CD4-positive, alpha-beta T cell treated with Interleukin-6 for 4 hours (primary cell): ENCODE measurements at regions not wholly inside any gene's neighbourhood (a gene's known extent, or its start where the extent isn't known, plus 50 kb on each side); places are given as distances from the start of the nearest gene placed in this dataset.
"Not testable (repeated sequence)": the region's sequence is repeated elsewhere in the genome, so short reads cannot be mapped to it uniquely, and the experiment has no call there.

Experiments
- DNase-seq: peaks from one replicate; pipeline ENCODE4 v3.0.0-alpha.2; 2020; ENCODE audit warnings: mixed read lengths

DNA sequence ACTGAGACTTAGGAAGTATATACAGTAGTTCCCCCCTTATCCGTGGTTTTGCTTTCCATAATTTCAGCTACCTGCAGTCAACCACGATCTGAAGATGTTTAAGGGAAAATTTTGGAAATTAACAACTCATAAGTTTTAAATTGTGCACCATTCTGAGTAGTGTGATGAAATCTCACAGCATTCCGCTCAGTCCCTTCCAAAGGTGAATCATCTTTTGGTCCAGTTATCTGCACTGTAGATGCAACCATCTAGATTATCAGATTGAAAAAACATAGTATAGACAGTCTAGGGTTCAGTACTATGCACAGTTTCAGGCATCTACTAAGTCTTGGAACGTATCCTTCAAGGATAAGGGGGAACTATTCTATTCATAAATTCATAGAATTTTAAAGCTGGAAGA, 109.0 kb downstream of the ANXA3 start:
- DNase-seq = no peak

DNA sequence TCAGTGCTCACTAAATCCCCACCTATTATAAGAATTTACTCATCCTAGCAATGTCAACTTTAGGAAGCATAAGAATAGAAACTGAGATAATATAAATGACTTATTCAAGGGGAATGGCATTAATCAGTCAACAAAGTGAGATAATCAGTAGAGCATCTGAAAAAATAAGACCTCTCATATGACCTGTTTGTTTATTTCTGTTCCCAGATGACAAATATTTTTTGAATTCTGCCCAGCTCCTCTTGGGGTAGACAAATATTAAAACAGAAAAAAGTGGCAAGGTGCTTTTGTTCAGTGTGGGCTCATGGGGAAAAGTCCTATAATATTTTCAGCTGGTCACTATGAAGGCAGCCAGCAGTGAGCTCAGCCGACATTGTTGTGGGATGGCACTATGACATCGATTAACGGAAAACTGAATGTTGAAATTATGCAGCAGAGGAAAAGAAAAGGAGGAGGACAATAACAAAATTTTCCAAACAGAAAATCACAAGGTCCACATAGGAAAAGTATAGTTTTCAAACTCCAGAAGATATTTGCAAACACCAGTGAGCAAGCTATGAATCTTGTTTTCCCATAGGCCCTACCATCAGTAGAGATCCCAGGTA, 109.6 kb downstream of the ANXA3 start:
- no peak for DNase-seq

DNA sequence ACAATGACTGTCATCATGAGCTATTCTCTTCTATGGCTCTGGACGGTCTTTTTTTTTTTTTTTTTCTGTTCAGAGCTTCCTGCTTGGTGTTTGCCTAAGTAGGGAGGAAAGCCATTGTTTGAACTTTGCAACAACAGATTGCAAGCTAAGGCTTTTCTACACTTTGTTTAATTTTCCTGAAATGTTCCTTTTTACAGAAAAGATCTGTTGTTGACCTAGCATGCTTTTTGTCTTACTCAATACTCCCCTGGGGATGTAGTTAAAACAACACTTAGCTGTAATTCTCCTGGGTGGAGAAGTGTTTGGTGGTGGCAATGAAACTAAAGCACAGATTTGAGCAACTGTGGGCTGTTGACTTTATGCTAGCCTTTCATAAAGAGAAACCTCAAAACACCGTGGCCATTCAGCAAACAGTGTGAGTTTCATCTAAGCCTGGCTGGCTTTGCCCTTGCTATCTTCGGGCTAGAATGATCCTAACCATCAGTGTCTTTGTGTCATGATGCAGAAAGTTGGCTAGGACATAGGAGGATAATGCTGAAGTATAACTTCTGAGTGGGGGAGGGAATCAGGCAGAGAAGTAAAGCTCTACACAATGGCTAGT, 110.5 kb downstream of the ANXA3 start:
- no peak for DNase-seq

DNA sequence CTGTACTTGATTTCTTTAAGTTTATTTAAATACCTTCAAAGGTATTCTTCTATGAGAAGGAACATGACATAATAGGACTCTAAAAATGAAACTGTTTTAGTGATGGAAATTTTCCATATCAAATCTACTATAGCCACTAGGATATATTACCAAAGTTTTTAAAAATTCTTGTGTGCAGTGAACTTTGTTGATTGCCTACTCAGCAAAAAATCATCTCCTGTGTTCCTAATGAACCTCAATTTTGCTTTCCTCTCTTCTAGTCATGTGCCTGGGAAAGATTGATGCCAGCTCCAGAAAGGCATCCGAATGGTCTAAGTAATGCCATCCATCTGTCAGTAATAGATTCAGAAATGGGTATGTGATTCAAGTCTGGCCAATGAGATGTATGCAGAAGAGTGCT, 111.1 kb downstream of the ANXA3 start:
- DNase-seq = no peak

DNA sequence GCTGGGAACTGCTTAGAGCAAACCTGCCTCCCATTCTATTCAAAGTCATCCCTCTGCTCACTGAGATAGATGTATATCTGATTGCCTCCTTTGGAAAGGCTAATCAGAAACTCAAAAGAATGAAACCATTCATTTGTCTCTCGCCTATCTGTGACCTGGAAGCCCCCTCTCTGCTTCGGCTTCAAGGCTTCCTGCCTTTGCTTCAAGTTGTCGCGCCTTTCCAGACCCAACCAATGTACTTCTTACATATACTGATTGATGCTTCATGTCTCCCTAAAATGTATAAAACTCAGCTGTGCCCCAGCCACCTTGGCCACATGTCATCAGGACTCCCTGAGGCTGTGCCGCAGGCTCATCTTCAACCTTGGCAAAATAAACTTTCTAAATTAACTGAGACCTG, 111.9 kb upstream of the BMP2K start:
- DNase-seq = not testable (repeated sequence)

DNA sequence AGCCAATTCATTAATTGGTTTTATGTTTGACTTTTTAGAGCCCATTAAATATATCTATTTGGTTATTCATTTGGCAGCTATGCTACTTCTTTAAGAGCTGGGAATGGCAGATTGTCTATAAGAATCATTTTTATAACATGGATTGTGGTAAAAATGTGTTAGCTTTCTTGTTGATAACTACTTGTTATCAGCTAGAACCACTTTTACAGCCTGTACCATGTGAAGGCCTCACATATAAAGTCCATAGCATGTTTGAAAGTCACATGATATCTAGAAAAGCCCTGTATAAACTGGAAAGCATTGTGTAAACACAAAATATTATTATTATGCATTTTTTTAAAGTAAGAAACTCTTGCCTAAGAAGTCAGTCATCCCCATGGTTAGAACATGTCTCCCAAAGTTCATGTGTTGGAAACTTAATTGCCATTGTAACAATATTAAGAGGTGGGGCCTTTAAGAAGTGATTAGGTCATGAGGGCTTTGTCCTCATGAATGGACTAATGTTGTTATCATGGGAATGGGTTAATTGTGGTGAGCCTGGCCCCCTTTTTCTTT, 110.9 kb upstream of the BMP2K start:
- no peak for DNase-seq

DNA sequence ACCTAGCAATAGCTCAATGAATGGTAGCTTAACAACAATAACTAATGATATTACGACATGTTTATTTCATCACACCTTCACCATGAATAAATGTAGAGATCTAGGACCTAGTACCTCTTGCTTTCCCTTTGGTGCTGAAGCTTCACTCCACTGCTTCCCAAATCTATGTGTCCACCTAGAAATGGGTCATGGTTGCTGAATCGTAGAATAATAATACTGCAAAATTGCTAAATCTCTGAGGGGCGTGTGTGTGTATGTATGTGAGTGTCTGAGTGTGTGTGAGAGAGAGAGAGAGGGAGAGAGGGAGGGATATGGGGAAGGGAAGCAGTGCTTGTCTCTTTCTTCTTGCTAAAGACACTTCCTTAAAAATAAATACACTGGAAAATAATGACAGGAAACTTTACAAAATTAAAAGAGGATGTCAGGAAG, 109.3 kb upstream of the BMP2K start:
- DNase-seq = no peak

DNA sequence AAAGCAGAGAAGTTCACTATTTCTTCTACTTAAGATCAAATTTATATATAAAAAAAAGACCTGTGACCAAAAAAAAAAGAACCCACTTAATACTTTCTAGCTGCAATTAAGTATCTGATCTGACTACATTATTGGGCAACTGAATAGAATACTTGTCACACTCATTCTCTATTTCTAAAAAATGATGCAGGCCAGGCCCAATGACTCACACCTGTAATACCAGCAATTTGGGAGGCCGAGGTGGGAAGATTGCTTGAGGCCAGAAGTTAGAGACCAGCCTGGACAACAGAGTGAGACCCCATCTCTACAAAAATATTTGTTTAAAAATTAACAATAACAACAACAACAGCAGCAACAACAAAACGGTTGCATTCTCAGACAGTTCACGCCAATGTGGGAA, 108.8 kb upstream of the BMP2K start:
- no peak for DNase-seq

DNA sequence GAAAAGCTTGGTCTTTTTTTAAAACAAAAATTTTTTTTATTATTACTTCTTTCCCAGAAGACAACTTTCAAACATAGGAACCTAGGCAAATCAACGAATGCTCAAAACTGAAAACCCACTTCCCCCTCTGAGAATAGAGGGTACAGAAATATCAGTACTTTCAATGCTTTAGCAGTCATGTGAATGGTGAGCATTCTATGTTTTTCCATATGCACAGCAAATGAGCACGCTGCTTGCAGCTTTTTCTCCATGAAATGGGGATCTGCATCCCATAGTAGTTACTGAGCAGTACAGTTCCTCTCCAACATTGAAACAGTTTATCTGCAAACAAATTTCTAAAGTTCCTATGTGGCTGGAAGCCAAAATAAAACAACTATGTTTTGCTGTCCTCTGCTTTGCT, 108.4 kb upstream of the BMP2K start:
- DNase-seq = no peak

DNA sequence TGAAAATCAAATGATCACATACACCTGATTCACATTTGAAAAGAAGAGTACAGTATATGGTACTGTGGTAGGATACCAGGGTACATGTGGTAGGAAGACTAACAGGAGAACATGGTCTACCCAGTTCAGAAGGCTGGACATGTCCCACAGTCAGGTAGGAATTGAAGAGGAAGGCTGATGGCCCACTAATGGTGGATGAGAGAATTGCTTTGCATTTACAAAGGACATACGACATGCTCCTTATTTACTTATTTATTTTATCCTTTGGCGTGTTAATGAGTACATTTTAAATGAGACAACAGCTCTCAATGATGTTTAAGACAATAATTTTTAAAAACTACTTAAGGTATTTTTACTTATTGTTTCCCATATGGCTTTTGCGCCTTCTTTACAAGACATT, 106.7 kb upstream of the BMP2K start:
- DNase-seq = no peak

DNA sequence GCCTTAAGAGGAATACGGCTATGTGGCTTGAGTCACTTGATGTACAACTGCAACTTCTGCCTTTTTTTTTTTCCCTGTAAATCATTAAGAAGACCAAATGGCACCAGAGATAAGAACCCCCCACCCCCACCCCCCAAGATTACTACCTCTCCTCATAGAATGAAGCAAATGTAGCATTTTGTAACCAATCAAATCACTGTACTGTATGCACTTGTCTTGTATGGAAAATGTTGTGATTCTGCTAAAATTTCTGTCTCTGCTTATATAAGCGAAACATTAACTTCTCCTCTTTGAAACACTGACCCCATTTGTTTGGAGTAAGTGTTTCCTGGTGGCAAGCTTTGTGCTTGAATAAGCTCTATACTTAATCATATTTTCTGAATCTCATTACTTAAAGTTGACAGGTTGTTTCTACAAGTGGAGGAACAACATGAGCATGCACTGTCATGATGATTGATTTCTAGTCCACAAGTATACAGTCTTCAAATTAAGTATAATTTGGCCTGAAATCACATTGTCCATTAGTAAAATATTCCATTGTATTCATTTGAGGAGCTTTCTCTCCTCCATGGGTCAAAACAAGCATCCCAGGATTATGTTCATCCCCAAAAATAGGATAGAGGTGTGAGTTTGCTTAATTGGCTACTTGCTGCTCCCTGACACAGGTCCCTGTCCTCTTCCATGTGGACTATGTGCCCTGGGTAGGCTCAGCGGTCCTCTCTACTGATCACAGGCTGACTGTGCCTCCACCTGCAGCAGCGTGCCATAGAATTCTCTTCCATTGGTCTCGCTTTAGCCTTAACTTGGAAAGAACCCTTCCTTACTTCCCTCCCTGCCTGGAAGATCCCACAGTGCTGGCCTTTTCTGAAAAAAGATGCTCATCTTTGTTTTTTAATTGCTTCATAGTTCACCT, 104.0 kb upstream of the BMP2K start:
- no peak for DNase-seq

DNA sequence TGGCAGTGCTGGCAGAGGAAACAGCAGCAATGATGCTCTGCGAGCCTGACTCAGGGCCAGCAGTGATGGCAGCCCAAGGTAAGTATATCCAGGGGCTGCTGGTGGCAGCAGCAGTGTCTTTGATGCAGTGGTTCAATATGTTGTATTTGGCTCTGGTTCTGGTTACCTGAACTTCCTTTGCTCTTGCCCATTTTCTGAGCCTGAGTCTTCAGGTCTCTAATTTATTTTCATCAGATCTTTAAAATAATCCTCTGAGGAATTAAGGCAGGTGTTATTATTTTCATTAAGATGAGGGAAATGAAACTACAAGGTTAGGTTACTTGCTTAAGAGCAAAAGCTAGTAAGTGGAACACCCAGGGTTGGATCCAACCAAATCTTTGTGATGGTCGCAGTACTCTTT, 102.8 kb upstream of the BMP2K start:
- DNase-seq = no peak

DNA sequence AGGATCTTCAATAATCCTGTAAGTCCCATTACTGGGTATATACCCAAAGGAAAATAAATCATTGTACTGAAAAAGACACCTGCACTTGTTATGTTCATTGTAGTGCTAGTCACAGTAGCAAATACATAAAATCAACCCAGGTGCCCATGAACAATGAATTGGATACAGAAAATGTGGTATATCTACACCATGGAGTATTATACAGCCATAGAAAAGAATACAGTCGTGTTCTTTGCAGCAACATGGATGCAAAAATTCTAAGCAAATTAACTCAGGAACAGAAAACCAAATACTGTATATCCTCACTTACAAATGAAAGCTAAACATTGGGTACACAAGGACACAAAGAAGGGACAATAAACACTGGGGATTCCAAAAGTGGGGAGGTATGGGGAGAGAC, 100.8 kb upstream of the BMP2K start:
- DNase-seq = no peak

DNA sequence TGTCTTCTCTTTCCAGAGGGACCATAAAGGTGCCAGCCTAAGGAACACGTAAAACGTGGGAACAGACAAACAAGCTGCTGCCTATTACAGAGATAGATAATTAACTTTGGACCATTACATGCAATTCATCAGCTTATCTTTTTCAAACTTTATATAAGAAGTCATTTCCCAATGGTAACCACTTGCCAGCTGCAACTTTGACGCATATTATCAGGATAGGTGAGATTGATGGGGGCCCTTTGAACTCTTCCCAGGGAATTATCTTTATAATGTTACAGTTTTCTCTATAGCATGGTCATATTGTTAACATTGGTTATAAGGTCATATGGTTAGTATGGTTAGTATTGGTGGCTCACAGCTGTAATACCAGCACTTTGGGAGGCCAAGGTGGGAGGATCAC, 94.1 kb upstream of the BMP2K start:
- DNase-seq = no peak

DNA sequence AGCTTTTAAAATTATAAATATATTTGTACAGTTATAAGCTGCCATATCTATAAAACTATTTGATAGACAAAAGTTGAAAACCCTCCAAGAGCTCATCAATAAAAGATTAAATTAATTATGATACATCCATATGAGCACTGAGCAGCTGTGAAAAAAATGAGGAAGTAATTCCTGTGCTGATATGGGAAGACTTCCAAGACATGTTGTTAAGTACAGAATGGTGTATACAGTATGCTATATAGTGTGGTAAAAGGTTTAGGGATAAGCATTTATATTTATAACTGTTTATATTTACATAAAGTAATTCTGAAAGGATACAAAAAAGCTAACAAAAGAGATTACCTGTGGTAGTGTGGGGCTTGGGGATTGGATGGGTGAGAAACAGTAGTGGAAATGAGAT, 92.8 kb upstream of the BMP2K start:
- DNase-seq = no peak

DNA sequence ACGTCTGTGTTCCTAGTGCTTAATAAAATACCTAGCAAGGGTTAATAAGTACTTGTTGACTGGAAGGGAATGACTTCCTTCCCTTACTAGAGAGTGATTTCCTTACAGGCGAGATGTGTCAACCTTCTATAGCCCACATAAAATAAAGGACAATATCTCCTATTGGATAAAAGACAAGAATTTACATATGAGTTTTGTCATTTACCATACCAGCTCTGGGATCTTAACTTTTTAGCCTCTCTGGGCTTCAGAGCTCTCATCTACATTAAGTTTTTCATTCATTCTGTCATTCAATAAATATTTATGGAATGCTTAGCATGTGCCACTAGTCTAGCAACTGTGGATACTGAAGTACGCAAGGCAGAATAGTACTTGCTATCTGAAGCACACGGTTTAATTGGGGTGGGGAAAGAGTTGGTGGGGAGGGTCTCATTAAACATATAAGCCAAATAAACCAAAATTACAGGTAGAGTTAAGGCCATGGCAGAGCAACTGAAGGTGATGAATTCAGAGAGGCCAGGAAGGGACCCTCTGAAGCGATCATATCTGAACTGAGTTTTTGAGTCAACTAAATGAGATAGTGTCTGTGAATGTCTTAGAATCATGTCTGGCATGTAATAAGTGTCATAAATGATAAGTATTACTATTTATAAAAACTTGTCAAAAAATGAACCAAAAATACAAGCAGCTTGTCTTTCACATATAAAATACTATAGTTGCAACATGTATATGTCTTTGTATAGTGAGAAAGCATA, 91.6 kb upstream of the BMP2K start:
- DNase-seq = no peak

DNA sequence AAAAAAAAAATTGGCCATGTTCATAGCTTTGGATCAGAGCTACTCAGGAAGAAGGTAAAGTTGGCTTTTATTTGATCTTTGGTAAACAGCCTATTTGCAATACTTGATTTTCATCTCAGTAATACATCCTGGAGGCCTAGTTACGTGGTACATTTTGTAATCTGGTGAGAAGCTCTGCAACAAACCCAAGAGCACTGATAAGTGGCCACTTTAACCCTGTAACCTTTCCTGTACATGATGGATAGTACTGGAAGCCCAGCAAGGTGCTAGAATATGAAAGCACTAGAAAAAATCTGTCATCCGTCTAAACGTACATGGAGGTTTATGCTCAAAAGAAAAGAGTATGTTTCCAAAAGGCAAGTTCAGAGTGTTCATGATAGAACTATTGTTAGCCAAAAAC, 88.3 kb upstream of the BMP2K start:
- DNase-seq = no peak

DNA sequence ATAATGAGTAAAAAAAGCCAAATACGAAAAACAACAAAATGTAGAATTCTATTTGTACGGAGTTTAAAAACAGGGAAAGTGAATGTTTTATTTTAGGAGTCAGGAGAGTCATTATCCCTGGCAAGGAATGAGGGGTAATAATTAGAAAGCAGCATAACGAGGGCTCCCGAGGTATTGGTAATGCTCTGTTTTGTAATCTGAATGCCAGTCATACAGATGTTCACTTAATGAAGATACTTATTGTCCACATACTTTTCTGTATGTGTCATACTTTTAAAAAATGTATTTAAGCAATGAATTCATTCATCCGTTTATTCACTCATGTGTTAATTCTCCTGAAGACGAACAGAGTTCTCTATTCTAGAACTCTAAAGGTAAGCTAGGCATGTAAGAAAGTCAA, 87.8 kb upstream of the BMP2K start:
- DNase-seq = no peak

DNA sequence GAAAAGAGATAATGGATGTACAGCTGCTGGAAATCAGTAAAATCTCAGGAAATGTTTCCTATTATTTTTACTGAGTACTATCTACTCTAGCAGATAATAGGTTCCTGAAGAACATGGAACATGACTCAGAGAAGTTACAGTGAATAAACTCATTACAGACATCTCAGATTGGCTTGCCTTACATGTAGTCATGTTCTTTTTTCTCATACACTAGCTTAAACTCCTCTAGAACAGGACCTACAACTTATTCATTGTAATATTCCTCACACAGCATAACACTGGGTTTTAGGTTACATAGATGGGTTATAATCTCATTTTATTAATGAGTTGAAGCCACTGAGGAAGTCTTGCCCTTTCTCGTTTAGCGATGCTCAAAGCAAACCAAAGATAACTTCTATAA, 86.9 kb upstream of the BMP2K start:
- DNase-seq = no peak

DNA sequence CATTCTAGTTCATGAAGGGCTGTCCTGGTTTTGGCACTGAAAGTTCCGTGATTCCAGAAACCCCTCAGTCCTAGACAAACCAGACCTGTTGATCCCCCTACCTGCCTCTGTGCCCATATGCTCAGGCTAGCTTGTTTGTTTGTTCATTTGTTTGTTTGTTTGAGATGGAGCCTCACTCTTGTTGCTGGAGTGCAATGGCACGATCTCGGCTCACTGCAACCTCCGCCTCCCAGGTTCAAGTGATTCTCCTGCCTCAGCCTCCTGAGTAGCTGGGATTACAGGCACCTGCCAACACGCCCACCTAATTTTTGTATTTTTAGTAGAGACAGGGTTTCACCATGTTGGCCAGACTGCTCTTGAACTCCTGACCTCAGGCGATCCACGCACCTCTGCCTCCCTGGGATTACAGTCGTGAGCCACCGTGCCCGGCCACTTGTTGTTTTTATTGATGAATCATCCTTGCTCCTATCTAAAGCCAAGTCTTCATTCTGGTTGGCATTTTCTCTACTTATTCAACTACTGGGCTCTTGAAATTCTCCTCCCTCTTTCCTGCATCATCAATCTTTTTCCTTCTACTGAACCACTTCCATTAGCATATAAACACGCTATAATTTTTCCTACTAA, 86.3 kb upstream of the BMP2K start:
- DNase-seq = no peak

DNA sequence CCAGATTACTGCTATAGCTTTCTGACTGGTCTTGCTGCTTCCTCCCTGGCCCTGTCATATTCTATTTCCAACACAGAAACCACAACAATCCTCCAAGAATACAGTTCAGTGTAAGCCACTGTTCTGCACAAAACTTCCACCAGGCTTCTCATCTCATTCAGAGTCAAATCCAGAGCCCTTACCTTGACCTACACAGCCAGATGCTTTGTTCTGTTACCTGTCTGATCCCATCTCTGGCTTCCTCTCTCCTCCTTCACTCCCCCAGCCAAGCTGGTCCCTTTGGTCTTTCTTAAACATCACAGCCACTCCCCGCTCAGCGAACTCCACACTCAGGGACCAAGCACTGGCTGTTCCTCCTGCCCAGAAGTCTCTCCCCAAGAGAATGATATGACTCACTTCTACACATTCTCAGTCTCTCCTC, 84.8 kb upstream of the BMP2K start:
- no peak for DNase-seq

DNA sequence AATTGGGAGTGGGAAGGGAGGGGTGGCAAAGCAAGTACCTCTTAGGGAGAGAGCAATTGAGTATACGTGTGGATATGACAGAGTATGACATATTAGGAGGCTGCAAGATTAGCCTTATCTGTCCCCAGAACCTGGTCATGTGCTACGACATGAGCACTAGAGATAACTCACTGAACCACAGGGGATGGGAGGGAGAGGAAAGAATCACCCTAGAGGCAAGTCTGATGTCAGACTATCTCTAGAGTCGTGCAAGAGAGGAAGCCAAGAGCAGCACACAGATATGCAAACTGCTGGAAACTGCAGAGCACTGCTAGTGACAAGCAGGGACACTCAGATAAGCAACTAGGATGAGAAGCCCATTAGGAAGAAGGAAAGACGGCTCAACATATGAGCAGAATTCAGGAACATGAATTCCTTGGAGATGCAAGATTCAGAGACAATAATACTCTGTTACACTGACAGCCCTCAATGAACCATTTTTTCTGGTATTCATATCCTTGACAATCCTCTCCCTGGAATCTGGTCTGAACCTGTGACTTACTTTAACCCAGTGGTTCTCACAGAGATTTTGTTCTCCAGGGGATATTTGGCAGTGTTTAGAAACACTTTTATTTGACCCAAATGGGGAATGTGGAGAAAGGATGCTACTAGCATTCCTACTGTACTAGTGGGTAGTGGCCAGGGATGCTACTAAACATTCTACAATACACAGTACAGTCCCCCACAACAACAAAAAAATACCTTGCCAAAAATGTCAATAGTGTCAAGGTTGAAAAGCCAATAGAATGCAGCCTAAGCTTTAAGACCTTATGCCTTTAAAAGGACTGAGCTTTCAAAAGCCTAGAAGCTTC, 84.0 kb upstream of the BMP2K start:
- peak; percentile 20 for DNase-seq
